DND-41 (cell line): ENCODE measurements at regions not wholly inside any gene's neighbourhood (a gene's known extent, or its start where the extent isn't known, plus 50 kb on each side); places are given as distances from the start of the nearest gene placed in this dataset.
"Not testable (repeated sequence)": the region's sequence is repeated elsewhere in the genome, so short reads cannot be mapped to it uniquely, and the experiment has no call there.

Experiments used
- EZH2 ChIP-seq: IDR thresholded peaks from 3 replicates; pipeline ENCODE4 v1.6.1; 2012; ENCODE audit warnings: borderline replicate concordance, low read depth, mild to moderate bottlenecking, moderate library complexity, low read length, inconsistent platforms; ENCODE audit not compliant: severe bottlenecking
- TF ChIP-seq, protein P1 (sequence below): IDR thresholded peaks from 2 replicates; pipeline ENCODE4 v1.5.1; 2012; ENCODE audit warnings: borderline replicate concordance, low read length, moderate library complexity, mild to moderate bottlenecking; ENCODE audit not compliant: poor library complexity, severe bottlenecking; ENCODE audit errors: extremely low read depth

GRCh38 chr2:34795586-34795985, 1196.5 kb upstream of the FAM98A start:
- TF ChIP-seq, protein P1, sequence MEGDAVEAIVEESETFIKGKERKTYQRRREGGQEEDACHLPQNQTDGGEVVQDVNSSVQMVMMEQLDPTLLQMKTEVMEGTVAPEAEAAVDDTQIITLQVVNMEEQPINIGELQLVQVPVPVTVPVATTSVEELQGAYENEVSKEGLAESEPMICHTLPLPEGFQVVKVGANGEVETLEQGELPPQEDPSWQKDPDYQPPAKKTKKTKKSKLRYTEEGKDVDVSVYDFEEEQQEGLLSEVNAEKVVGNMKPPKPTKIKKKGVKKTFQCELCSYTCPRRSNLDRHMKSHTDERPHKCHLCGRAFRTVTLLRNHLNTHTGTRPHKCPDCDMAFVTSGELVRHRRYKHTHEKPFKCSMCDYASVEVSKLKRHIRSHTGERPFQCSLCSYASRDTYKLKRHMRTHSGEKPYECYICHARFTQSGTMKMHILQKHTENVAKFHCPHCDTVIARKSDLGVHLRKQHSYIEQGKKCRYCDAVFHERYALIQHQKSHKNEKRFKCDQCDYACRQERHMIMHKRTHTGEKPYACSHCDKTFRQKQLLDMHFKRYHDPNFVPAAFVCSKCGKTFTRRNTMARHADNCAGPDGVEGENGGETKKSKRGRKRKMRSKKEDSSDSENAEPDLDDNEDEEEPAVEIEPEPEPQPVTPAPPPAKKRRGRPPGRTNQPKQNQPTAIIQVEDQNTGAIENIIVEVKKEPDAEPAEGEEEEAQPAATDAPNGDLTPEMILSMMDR: not testable (repeated sequence)
- TF ChIP-seq EZH2: not testable (repeated sequence)
